Stimulated activated CD4-positive, alpha-beta T cell treated with anti-CD3 and anti-CD28 coated beads, Interleukin-2, amount 100 ng/mL, for 48 hours (primary cell): ENCODE measurements at regions not wholly inside any gene's neighbourhood (a gene's known extent, or its start where the extent isn't known, plus 50 kb on each side); places are given as distances from the start of the nearest gene placed in this dataset.

ENCODE experiments used
- DNase-seq, 2 donors: peaks; one replicate each; pipeline ENCODE4 v3.0.0-alpha.2; 2020

DNA sequence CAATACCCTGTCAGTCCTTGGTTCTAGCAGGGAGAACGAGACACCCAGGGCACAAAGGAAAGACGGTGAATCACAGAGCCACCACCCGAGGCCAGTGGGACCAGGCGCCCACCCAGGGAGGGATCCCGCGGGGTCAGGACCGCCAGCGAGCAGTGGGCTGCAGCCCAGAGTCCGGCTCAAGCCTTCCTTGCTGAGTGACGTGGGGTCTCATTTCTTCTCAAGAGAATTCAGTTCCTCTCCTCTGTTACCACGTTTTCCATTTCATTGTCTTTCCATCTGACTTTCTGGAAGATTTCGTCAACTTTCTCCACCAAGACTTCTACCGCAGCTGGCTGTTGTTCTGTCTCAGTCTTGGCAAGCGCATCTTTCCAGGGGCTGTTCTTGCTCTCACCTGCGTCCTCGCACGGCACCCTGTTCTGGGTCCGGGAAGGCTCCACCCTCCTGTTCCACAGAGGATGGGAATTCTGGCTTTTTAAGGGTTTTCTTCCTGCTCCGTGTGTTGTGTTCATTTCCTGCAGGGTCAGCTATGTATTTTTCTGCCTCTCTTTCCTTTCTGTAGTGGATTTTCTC lies 248.6 kb downstream of the NDUFA10 start:
- DNase-seq = no peak

DNA sequence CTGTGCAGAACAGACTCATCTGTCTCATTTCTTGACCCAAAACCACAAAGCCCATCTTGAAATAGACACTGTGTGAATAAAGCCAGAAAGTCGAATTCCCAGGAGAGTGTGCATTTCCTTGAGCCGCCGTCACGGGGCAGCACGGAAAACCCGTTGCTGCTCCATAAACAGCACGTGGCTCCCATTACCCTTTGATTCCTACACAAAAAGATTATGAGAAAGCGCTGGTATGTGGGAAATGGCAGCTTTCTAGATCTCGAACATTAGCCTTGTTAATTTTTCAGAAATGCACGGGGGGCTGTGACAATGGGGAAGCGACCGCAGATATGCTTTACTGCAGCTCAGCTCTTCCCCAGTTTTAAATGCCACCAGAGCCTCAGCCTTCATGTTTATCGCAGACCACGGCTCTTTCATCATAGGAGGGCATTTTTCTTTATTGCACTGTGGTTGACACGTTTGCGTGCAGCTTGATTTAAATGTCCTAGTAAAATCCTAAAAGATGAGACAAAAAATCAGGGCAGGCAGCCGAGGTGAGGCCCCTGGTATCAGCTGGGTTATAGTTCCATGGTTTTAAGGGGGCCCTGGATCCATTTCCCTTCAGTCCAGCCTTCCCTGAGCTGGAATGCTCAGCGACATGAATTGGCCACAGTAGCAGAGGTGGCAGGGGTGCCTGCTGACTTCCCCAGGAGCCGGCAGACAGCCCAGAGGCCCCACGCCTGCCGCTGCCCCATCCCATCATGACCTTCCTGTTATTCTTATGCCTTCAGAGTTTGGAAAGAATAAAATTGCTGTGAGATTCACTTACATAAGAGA lies 249.3 kb downstream of the NDUFA10 start:
- no peak for DNase-seq

DNA sequence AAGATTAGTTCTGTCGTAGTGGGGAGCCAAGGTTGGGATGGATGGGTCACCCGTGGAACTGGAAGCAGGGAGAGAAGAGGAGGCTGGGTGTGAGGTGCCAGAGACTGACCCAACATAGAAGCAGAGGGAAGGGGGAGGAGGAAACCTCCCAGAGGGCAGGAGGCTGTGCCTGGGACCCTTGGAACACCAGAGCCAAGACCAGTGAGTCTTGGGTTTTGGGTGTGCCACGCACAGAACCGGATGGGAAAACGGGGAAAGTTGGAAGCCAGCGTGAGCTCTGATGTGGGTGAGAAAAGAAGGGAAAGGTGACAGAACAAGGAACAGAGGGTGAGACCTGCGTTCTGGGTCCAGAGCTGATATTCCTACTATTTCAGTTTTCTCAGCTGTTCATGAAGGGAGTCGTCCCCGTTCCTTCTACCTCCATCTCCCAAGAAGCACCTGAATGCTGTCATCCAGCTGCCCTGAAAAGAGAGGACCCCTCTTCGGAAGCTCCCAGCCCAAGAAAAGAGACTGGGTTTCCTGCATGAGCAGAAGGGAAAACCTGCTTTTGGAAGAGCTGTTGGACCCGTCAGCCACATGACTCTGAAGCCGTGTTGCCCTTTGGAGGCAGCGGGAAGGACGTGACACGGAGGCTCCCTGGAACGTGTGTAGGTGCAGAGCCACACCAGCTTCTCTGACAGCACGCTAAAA lies 250.1 kb downstream of the NDUFA10 start:
- no peak for DNase-seq

DNA sequence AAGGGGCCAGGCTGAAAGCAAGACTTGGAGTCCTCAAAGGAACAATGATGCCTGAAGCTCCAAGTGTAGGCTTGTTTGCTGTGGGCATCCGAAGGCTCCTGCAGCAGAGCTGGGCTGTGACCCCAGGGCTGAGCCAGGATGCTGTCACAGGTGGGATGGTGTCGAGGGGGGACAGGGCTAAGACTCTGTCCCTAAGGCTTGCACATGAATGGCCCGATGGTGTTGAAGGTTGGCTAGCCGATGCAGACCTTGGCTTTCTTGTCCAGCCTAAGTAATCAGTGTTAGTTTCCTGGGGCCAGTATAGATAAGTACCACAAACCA lies 251.0 kb downstream of the NDUFA10 start:
- DNase-seq = no peak

DNA sequence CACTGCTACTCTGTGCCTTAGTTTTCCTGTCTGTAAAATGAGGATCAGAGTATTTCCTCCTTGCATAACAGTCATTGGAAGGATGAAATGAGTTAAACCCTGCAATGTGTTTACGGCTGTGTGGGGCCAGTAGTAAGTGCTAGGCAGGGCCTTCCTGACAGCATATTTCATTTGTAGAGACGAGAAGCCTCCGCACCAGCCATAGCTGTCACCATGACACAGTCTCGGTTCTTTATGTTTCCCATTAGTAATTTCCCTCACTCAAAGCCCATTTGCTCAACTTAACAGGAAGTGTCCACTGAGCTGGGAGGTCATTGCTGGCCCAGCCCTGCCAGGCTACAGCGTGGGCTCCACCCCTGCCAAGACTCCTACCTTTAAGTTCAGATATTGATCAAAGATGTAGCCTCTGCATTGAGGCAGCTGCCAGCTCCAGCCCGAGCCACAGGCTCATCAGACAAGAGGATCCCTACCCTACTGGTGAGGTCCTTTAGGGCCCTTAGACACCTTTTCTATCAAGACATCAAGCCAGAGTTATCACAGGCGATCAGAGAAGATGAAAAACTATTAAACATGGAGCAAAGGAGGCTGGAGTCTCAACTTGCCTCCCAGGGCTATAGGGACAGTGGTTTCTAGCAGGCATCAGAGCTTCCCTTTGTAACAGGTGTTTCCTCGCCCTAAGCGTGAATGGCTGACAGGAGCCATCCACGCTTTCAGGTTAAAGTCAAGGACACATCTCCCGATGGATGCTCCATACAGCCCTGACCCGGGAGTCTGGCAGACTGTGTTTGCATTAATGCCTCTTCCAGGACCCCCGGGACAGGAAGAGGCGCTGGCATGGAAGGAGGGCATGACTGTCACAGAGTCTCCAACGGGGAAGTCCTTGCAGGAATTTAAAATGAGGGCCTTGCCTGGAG lies 251.7 kb downstream of the NDUFA10 start:
- no peak for DNase-seq

DNA sequence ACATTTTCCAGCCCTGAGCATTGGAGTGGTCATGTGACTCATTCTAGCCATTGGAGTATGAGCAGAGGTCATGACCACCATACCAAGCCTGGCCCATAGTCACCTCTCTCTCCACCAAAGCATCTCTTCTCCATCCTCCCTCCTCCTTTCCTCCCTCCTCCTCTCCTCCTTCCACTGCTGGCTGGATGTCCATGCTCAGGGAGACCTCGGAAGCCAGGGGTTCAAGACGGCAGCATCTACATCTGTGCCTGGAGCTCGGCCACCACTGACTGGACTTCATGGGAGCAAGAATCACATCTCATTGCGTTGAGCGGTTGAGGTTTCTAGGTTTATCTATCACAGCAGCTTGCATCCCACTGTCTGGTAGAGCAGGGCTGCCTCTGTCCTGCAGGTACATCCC lies 252.4 kb downstream of the NDUFA10 start:
- DNase-seq = no peak

DNA sequence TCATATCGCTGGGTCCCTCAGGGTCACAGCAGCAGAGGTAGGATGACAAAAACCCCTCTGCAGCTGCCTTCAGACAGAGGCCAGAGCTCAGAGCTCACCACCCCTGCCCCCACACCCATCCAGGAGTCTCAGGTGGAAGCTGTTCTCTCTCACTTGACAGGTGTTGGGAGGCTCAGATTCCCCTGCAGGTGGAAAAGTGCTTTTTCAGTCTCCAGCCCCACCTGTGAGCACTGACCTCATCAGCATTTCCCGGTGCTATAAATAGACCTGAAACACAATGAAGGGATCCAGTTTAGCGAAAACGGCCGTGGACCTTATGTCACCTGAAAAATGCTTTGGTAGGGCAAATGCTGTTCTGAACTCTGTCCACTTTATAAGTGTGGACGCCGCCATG lies 254.9 kb downstream of the NDUFA10 start:
- DNase-seq = no peak

DNA sequence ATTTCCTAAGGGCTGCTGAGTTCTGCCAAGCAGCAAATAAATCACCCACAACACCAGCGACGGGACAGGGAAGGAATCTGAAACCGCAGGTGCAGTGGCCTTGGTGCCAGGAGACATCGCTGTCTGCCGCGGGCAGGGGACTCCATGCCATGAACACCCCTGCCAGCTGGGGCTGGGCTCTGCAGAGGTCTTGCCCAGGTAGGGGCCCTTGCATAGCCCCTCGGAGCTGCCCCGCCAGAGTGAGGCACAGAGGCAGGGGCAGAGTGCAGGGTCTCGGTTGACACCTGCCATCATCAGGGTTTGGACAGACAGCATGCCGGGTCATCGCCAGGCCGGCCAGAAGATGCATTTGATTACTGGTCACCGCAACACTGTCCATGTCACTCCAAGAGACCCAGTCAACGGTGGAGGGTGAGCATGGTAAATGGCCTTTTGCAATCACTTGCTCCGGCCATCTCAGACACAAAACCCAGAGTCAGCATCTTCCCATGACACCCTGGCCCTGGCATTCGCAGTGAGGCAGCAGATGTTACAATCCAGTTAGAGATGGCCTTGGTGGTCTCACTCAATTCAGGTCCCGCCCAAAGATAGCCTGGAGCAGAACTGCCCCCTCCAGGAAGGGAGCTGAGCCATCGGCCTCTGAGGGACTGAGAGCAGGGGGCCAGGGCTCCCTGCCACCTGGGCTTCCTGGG lies 255.4 kb downstream of the NDUFA10 start:
- no peak for DNase-seq

DNA sequence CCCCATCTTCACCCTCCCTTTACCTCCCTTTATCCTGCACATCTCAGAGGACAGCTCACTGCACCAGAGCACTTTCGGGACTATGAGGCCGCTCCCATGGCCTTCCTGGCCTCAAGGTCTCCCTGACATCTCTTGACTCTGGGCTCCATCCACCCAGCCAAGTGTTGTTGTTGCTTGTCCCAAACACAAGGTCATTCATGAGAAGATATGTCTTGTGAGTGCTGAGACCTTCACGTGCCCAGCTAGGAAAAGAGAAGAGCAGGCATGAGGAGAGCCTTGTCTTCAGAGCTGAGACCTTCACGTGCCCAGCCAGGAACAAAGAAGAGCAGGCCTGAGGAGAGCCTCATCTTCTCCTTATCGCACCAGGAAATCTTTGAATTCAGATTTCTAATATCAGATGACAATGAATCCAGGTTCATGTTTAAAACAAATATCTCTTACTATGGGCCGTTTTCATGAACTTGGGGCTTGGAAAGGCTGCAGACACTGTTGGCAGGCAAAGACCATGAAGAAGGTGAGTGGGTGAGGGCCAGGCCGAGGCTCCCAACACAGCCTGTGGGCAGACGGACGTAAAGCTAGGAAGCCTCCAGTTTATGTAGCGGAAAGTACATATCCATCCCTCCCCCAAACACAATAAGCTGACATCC lies 256.1 kb downstream of the NDUFA10 start:
- DNase-seq = no peak

DNA sequence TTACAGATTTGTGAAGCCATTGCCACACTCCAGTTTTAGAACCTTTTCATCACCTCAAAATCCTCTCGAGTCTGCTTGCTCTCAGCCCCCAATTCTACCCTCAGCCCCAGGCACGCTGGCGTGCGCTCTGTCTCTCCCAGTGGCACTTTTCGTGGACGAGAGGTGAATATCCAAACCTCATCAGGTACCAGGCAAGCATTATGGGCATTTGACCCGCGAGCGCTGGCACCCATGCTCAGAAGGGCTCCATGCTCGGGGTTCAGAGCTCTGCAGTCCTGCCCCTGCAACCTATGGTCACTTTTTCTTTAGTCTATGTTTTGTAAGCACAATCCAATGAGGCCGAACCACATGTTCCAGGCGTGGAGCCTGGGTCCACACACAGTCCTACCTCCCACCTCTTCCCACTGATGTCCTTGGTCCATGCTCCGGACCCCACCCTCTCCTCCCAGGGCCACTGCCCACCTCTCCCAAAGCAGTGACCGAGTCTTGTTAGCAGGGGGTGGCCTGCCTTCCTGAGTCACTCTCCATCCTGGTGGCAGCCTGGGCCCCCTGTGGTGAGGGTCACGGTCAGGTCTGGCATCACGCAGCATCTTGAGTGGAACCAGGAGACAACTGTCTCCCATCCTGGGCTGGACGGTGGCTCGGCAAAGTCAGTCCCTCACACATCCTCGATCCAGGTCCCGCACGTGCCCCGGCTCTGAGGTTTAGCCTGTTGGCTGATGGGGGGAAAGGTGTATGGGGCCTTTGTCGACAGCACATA lies 256.9 kb downstream of the NDUFA10 start:
- DNase-seq = no peak

DNA sequence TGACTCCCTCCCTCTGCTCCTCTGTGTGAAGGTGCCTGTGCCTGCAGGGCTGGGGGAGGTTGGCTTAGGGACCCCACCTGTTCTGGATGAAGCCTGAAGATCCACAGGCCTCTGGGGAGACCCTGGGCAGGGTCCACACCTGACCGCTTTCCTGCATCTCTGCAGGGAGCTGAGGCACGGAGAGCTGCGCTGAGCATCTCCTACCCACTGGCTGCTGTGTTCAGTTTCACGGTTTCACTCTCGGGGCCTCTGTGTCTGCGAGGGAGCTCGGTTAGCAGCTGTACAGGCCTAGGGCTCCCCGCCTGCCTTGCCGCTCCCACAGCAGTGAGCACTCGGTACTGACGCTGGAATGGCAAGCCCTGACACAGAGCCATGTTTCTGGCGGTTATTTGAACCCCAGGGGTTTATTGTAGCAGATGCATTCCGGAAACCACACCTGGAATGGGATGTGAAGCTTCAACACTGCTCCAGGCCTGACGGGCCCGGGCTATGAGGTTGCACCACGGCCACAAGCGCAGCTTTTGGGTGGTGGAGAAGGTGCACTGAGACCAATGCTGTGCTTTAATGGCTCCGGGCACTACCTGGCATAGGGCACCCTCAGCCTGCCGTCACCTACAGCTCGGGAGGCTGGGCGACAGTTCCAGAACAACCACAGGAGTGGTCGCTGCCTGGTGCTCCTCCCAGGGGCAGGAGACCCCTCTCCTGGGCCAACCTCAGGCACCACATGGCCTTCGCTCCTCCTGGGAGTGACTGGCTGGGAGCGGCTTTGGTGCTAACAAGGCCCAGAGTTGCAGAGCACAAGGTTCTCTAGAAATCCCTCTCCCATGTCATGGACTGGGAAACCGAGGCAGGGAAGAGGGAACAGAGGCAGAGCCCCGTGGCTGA lies 257.9 kb downstream of the NDUFA10 start:
- no peak for DNase-seq

DNA sequence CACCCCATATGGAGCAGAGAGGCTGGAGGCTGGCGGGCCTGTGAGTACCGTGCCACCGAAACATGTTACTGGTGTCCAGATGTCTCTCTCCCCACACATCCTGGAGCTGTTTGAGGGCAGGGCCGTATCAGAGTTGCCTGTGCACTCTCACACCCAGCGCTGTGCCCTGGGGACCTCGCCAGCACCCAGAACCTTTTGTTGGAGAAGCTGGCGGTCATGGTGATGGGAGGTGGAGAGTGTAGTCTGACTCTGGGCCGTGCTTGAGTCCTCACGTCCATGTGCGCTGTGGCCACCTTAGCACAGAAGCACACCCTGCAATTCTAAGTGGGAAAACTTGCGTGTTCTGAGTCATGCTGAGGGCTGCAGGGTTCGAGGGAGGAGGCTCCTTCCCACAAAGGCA lies 259.2 kb downstream of the NDUFA10 start:
- no peak for DNase-seq

DNA sequence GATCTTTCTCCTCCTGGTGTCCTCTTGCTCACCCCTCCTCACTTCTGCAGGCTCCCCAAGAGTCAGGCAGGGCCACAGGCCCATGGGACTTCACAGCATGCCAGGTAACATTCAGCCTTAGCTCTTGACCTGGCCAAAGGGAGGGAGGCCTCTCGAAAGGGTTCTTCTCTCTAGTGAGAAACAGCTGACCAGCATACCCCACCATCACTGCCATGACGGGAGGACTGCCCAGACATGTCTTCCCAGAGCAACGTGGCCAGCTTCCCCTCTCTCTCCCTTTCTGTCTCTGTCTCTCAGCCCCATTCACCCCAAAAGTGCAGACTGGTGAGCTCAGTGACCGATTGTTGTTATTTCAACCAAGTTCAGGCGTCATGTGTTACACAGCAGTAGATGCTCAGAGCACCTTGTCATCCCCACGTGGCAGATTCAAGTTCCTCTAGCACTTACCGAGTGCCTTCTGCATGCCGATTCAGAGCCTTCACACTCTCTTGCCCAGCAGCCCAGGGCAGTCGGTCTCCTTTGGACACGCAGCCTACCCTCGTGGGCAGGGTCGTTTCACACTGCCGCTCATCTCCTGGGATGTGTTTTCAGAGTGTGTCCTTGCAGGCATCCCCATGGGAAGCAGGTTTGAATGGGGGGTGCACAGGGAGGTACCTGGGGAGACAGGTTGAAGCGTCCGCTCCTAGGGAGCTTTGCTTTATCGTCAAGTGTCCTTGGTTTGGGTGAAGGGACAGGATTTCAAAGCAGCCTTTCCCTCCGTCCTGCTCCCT lies 259.9 kb downstream of the NDUFA10 start:
- DNase-seq = no peak

DNA sequence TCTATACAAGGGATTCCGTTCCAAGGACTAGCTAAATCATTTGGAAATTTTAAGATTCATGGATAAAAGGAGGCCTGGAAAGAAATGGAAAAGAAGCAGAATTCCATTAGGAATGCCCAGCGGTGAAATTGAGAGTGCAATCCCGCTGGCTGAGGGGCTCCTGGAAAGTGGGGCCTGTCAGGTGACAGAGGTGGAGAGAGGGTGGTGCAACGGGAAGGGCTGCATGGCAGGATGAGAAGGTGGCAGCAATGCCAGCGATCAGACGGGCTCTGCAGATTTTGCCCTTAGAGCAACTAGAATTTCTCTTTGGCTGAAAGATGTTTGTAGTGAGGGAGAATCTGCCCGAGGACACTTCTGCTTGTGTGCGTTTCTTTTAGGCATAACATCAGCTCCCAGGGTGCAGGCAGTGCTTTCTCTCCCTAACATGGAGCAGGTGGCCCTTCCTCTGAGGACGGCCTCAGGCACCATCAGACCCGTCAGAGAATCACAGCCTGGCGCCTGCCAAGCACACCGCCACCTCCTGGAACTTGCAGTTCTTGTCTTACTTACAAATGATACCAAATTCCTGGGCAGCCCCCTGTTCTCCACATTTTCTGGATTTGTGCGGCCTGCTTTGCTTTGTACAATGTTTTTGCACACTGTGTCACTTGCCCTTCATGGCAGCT lies 261.6 kb downstream of the NDUFA10 start:
- DNase-seq = no peak

DNA sequence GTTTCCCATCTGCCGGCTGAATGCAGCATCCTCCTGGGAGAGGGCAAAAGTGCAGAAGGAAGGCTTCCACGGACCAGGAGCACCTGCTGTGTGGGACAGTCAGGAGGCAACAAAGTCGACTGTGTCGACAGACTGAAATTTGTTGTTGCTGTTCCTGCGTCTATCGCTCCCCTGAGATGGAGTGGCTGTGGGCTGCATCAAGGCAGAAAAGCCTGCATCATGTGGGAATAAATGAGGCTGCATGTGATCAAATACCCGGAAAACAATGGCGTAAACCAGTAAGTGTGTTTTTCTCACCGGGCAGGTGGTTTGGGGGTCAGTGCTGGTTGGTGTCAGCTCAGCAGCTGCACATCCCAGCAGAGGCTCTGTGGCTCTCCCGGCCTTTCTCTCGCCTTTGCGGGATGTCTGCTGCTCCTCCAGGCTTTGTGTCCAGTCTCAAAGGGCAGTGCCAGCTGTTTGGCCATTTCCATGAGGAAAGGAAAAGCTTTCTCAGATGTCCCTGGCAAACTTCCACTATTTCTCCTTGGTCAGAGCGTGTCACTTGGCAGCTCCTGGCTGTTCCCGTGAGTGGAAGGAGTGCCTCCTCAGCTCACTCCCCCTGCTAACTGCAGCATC lies 262.4 kb downstream of the NDUFA10 start:
- no peak for DNase-seq

DNA sequence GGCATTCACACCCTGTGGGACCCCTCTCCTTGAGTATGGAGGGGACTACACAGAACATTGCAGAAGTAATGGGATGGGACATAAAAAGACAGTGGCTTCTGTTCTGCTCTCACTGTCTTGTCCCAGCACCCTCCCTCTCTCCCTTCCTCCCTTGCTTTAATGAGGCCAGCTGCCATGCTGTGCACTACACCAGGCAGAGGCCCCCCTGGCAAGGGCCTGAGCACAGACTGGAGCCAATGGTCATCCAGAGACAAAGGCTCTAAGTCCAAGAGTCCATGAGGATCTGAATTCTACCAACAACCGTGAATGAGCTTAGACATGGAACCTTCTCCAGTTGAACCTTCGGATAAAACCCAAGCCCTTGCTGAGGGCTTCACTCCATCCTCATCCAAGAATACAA lies 263.0 kb downstream of the NDUFA10 start:
- DNase-seq = no peak

DNA sequence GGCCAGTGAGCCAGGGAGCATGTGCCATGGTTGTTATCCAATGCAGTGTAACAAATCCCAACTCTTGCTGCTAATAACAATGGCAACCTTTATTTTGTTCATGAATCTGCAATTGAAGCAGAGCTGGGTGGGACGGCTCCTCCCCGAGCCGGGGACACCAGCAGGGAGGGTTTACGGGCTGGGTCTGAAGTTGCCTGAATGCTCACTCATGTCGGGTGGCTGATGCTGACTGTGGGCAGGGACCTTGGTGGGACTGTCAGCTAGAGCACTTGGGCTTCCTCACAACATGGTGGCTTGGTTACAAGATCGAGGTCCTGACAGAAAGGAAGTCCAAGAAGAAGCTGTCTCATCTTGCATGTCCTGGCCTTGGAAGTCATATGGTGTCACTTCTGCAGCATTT lies 264.5 kb downstream of the NDUFA10 start:
- no peak for DNase-seq

DNA sequence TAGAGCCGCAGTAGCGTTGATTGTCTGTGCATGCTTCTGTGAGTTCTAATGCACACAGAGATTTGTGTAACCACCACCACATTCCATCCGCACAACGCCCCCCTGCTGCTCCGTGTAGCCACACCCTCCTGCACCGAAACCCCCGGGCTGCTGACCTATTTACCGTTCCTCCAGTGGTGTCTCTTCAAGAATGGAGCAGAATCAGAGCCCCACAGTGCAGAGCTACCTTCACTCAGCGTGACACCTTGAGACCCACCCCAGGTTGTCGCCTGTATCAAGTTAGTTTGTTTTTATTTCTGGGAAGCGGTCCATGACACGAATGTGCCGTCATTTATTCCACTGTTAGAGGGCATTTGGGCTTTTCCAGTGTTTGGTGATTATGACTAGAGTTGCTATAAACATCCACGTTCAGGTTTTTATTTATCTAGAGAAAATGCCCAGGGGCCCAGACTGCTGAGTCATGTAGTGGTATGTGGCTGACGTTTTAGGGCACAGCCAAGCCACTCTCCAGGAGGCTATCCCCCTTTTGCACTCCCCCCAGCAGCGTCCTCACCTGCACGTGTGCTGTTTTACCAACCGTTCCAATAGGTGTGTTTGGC lies 266.8 kb downstream of the NDUFA10 start:
- no peak for DNase-seq
